ENCODE measurements at regions not wholly inside any gene's neighbourhood (a gene's known extent, or its start where the extent isn't known, plus 50 kb on each side); places are given as distances from the start of the nearest gene placed in this dataset.

- TF ChIP-seq USF1 (CRISPR knock-in tag; IDR thresholded peaks at IDR 0.05) (no peak), TEAD4 (CRISPR knock-in tag; IDR thresholded peaks at IDR 0.05) (no peak)
These were observed 204.7 kb upstream of the HDAC9 start for GRCh38 chr7:18290865-18291264.
